IMR-90 (cell line): ENCODE measurements at regions not wholly inside any gene's neighbourhood (a gene's known extent, or its start where the extent isn't known, plus 50 kb on each side); places are given as distances from the start of the nearest gene placed in this dataset.

Experiments
- ATAC-seq: fragments of 200-7000 bp; cut with Tn5 transposase; 2 replicates; pipeline ENCODE4 v1.9.1; 2020; ENCODE audit warnings: low read depth, mild to moderate bottlenecking, moderate library complexity
- BruUV-seq: library from RNA; stranded (reverse); fragments of 400-500 nt; replicated peaks from 2 replicates; lab custom pipeline; 2021; lab: Mats Ljungman, UMichigan
- CTCF ChIA-PET: fragments of 300-600 bp; formaldehyde crosslinking; extraction: SDS; loops from one replicate; lab custom pipeline; 2021; ENCODE audit warnings: antibody characterized with exemption; lab: Yijun Ruan, JAX
- POLR2A ChIA-PET: fragments of 300-600 bp; sonication (Branson Sonifier 250); formaldehyde crosslinking; loops from one replicate; lab custom pipeline; 2022; ENCODE audit warnings: antibody characterized with exemption; ENCODE audit not compliant: unreplicated experiment; lab: Charles Lee
- DNase-seq: peaks from one replicate; pipeline ENCODE4 v3.0.0; 2013
- H2AFZ ChIP-seq: replicated peaks from 2 replicates; pipeline ENCODE3; 2013; ENCODE audit warnings: low read length, mild to moderate bottlenecking; ENCODE audit not compliant: poor library complexity
- H2AK5ac ChIP-seq: 2 replicates; pipeline ENCODE4 v1.6.1; 2013; ENCODE audit warnings: low read depth, low read length, inconsistent platforms
- H2AK9ac ChIP-seq: replicated peaks from 2 replicates; pipeline ENCODE3; 2013; ENCODE audit warnings: mild to moderate bottlenecking, low read depth, low read length, moderate library complexity; ENCODE audit not compliant: poor library complexity
- H2BK120ac ChIP-seq: 2 replicates; pipeline ENCODE4 v1.6.1; 2013; ENCODE audit warnings: low read depth, low read length, inconsistent platforms
- H2BK15ac ChIP-seq: 3 replicates; pipeline ENCODE4 v1.6.1; 2013; ENCODE audit warnings: low read depth, low read length, inconsistent platforms
- H2BK20ac ChIP-seq: 2 replicates; pipeline ENCODE4 v1.6.1; 2013; ENCODE audit warnings: low read depth, mild to moderate bottlenecking, inconsistent platforms, low read length, moderate library complexity
- H2BK5ac ChIP-seq: 2 replicates; pipeline ENCODE4 v1.6.1; 2013; ENCODE audit warnings: mild to moderate bottlenecking, low read depth, low read length, inconsistent platforms; ENCODE audit not compliant: poor library complexity, severe bottlenecking
- H3K14ac ChIP-seq: replicated peaks from 2 replicates; pipeline ENCODE4 v1.6.1; 2013; ENCODE audit warnings: low read depth, low read length, inconsistent platforms
- H3K18ac ChIP-seq: 2 replicates; pipeline ENCODE4 v1.6.1; 2013; ENCODE audit warnings: low read depth, low read length, control low read depth
- H3K23ac ChIP-seq: 2 replicates; pipeline ENCODE4 v1.6.1; 2013; ENCODE audit warnings: low read depth, low read length, inconsistent platforms
- H3K27ac ChIP-seq: 2 replicates; pipeline ENCODE4 v1.5.1; 2013; ENCODE audit warnings: mild to moderate bottlenecking, control low read depth, low read length; ENCODE audit not compliant: insufficient read depth
- H3K27me3 ChIP-seq: 2 replicates; pipeline ENCODE4 v1.6.1; 2013; ENCODE audit warnings: low read length; ENCODE audit not compliant: control insufficient read depth, insufficient read depth
- H3K36me3 ChIP-seq: 2 replicates; pipeline ENCODE4 v1.6.1; 2013; ENCODE audit warnings: low read length, mixed read lengths; ENCODE audit not compliant: control insufficient read depth, insufficient read depth
- H3K4ac ChIP-seq: 2 replicates; pipeline ENCODE4 v1.6.1; 2013; ENCODE audit warnings: low read depth, low read length, inconsistent platforms
- H3K4me1 ChIP-seq: 2 replicates; pipeline ENCODE4 v1.6.1; 2013; ENCODE audit warnings: low read length, mixed read lengths; ENCODE audit not compliant: control insufficient read depth, insufficient read depth
- H3K4me2 ChIP-seq: 2 replicates; pipeline ENCODE4 v1.6.1; 2013; ENCODE audit warnings: low read depth, mild to moderate bottlenecking, control low read depth, low read length, moderate library complexity
- H3K4me3 ChIP-seq: 2 replicates; pipeline ENCODE4 v1.5.1; 2013; ENCODE audit warnings: low read depth, mild to moderate bottlenecking, control low read depth, low read length, moderate library complexity; ENCODE audit not compliant: insufficient read depth
- H3K56ac ChIP-seq: 2 replicates; pipeline ENCODE4 v1.6.1; 2013; ENCODE audit warnings: low read length, inconsistent platforms; ENCODE audit not compliant: insufficient read depth; ENCODE audit errors: extremely low read depth
- H3K79me1 ChIP-seq, 2 experiments: 2 replicates each; pipeline ENCODE4 v1.6.1; 2013; ENCODE audit warnings: low read length in 2 of 2, inconsistent platforms in 1 of 2, low read depth in 1 of 2
- H3K9ac ChIP-seq: 2 replicates; pipeline ENCODE4 v1.6.1; 2013; ENCODE audit warnings: low read depth, low read length, control low read depth
- H3K9me1 ChIP-seq: 2 replicates; pipeline ENCODE4 v1.6.1; 2013; ENCODE audit warnings: low read length, inconsistent platforms; ENCODE audit not compliant: insufficient read depth
- H3K9me3 ChIP-seq: 2 replicates; pipeline ENCODE4 v1.6.1; 2013; ENCODE audit warnings: low read length; ENCODE audit not compliant: control insufficient read depth, insufficient read depth
- H4K20me1 ChIP-seq: 2 replicates; pipeline ENCODE4 v1.6.1; 2013; ENCODE audit warnings: low read length, inconsistent platforms; ENCODE audit not compliant: insufficient read depth
- H4K5ac ChIP-seq: 2 replicates; pipeline ENCODE4 v1.6.1; 2013; ENCODE audit warnings: mild to moderate bottlenecking, low read depth, low read length, control low read depth
- H4K8ac ChIP-seq, 2 experiments: 2 replicates each; pipeline ENCODE4 v1.6.1; 2013; ENCODE audit warnings: low read depth in 2 of 2, low read length in 2 of 2, control low read depth in 1 of 2, inconsistent platforms in 1 of 2
- H4K91ac ChIP-seq: 2 replicates; pipeline ENCODE4 v1.6.1; 2013; ENCODE audit warnings: low read depth, low read length, inconsistent platforms; ENCODE audit not compliant: insufficient read depth
- MXI1 ChIP-seq: IDR thresholded peaks from 2 replicates; pipeline ENCODE4 v1.6.1; 2012; ENCODE audit warnings: low read depth, mild to moderate bottlenecking, low read length, moderate library complexity, borderline replicate concordance
- RAD21 ChIP-seq: IDR thresholded peaks from 2 replicates; pipeline ENCODE4 v1.6.1; 2012; ENCODE audit warnings: low read length, improper control_type of control experiment
- SMC3 ChIP-seq: fragments of 150-350 bp; IDR thresholded peaks from 2 replicates; pipeline ENCODE4 v1.6.1; 2016; ENCODE audit warnings: low read depth, mild to moderate bottlenecking, antibody characterized with exemption, low read length, moderate library complexity
- USF2 ChIP-seq: fragments of 150-350 bp; IDR thresholded peaks from 2 replicates; pipeline ENCODE4 v1.6.1; 2017; ENCODE audit warnings: mild to moderate bottlenecking, antibody characterized with exemption, low read length, low read depth
- WGBS, 2 experiments: methylation state at CpG; one replicate each; pipeline versions ENCODE4 v1.1.5 to v1.1.7; 2013; ENCODE audit warnings: missing lambda C conversion rate in 2 of 2; ENCODE audit not compliant: insufficient read length in 1 of 2; ENCODE audit errors: extremely low coverage in 2 of 2; 5-methylcytosine and 5-hydroxymethylcytosine counted together
- dilution Hi-C: fragments of 300-500 bp; cut with HindIII; formaldehyde crosslinking; loops from one replicate; pipeline ENCODE4 v1.14.3; 2018; ENCODE audit warnings: low sequenced_read_pairs; ENCODE audit not compliant: unreplicated experiment
- in situ Hi-C: fragments of 300-500 bp; cut with MboI; formaldehyde crosslinking; loops from 3 replicates; pipeline ENCODE4 v1.14.3; 2019; ENCODE audit warnings: low sequenced_read_pairs, inconsistent platforms, mixed read lengths
- intact Hi-C: fragments of 100-400 bp; cut with micrococcal nuclease; formaldehyde crosslinking; loops from 2 replicates; pipeline ENCODE4 v1.10.0; 2022

GRCh38 chr4:18858229-18858922 lies 836.8 kb upstream of the LCORL start:
- DNase-seq (no peak), ATAC-seq (no peak)
- H4K5ac ChIP-seq, result no peak overlapping the region
- no peak overlapping the region for H3K27ac ChIP-seq
- no peaks in the 10 kb centered on the region for H3K36me3 ChIP-seq
- WGBS, 2 experiments, result no CpG with 5 or more reads among the region's 6 CpGs
- TF ChIP-seq USF2, result no peak
- TF ChIP-seq RAD21, result no peak
- no peak for TF ChIP-seq SMC3
- TF ChIP-seq MXI1, result no peak
- no peak overlapping the region for H3K4ac ChIP-seq
- H3K79me1 ChIP-seq, result no peaks in the 10 kb centered on the region
- H2BK15ac ChIP-seq, result no peak overlapping the region
- no TSS peak for BruUV-seq
- in situ Hi-C loops (no loop called here), intact Hi-C loops (no loop called here), dilution Hi-C loops (no loop called here)
- H4K20me1 ChIP-seq, result no peaks in the 10 kb centered on the region
- H3K27me3 ChIP-seq, result no peaks in the 10 kb centered on the region
- H2BK120ac ChIP-seq, result no peak overlapping the region
- no peak overlapping the region for H4K91ac ChIP-seq
- no peak overlapping the region for H2AK9ac ChIP-seq
- H2BK5ac ChIP-seq, result no peak overlapping the region
- no peak overlapping the region for H3K4me3 ChIP-seq
- no peak overlapping the region for H2AFZ ChIP-seq
- CTCF ChIA-PET, result no interaction called here
- H3K9me3 ChIP-seq, result peaks cover 3% of the 10 kb centered on the region; the same call in 1 of the 2 replicates
- POLR2A ChIA-PET, result no interaction called here
- no peaks in the 10 kb centered on the region for H3K9me1 ChIP-seq
- H2AK5ac ChIP-seq, result no peak overlapping the region
- no peaks in the 10 kb centered on the region for H3K4me1 ChIP-seq
- H3K56ac ChIP-seq, result no peak overlapping the region
- no peak overlapping the region for H3K18ac ChIP-seq
- H2BK20ac ChIP-seq, result no peak overlapping the region
- no peak overlapping the region for H3K4me2 ChIP-seq
- H3K9ac ChIP-seq, result no peak overlapping the region
- no peak overlapping the region for H3K14ac ChIP-seq
- no peak overlapping the region for H3K23ac ChIP-seq
- H4K8ac ChIP-seq, result no peak overlapping the region
